IMR-90 (cell line): ENCODE measurements at regions not wholly inside any gene's neighbourhood (a gene's known extent, or its start where the extent isn't known, plus 50 kb on each side); places are given as distances from the start of the nearest gene placed in this dataset.

Experiments used
- ATAC-seq: fragments of 200-7000 bp; cut with Tn5 transposase; 2 replicates; pipeline ENCODE4 v1.9.1; 2020; ENCODE audit warnings: low read depth, mild to moderate bottlenecking, moderate library complexity
- BruUV-seq: library from RNA; stranded (reverse); fragments of 400-500 nt; replicated peaks from 2 replicates; lab custom pipeline; 2021; lab: Mats Ljungman, UMichigan
- CTCF ChIA-PET: fragments of 300-600 bp; formaldehyde crosslinking; extraction: SDS; loops from one replicate; lab custom pipeline; 2021; ENCODE audit warnings: antibody characterized with exemption; lab: Yijun Ruan, JAX
- POLR2A ChIA-PET: fragments of 300-600 bp; sonication (Branson Sonifier 250); formaldehyde crosslinking; loops from one replicate; lab custom pipeline; 2022; ENCODE audit warnings: antibody characterized with exemption; ENCODE audit not compliant: unreplicated experiment; lab: Charles Lee
- DNase-seq: peaks from one replicate; pipeline ENCODE4 v3.0.0; 2013
- H2AFZ ChIP-seq: replicated peaks from 2 replicates; pipeline ENCODE3; 2013; ENCODE audit warnings: low read length, mild to moderate bottlenecking; ENCODE audit not compliant: poor library complexity
- H2AK5ac ChIP-seq: 2 replicates; pipeline ENCODE4 v1.6.1; 2013; ENCODE audit warnings: low read depth, low read length, inconsistent platforms
- H2AK9ac ChIP-seq: replicated peaks from 2 replicates; pipeline ENCODE3; 2013; ENCODE audit warnings: mild to moderate bottlenecking, low read depth, low read length, moderate library complexity; ENCODE audit not compliant: poor library complexity
- H2BK120ac ChIP-seq: 2 replicates; pipeline ENCODE4 v1.6.1; 2013; ENCODE audit warnings: low read depth, low read length, inconsistent platforms
- H2BK15ac ChIP-seq: 3 replicates; pipeline ENCODE4 v1.6.1; 2013; ENCODE audit warnings: low read depth, low read length, inconsistent platforms
- H2BK20ac ChIP-seq: 2 replicates; pipeline ENCODE4 v1.6.1; 2013; ENCODE audit warnings: low read depth, mild to moderate bottlenecking, inconsistent platforms, low read length, moderate library complexity
- H2BK5ac ChIP-seq: 2 replicates; pipeline ENCODE4 v1.6.1; 2013; ENCODE audit warnings: mild to moderate bottlenecking, low read depth, low read length, inconsistent platforms; ENCODE audit not compliant: poor library complexity, severe bottlenecking
- H3K14ac ChIP-seq: replicated peaks from 2 replicates; pipeline ENCODE4 v1.6.1; 2013; ENCODE audit warnings: low read depth, low read length, inconsistent platforms
- H3K18ac ChIP-seq: 2 replicates; pipeline ENCODE4 v1.6.1; 2013; ENCODE audit warnings: low read depth, low read length, control low read depth
- H3K23ac ChIP-seq: 2 replicates; pipeline ENCODE4 v1.6.1; 2013; ENCODE audit warnings: low read depth, low read length, inconsistent platforms
- H3K27ac ChIP-seq: 2 replicates; pipeline ENCODE4 v1.5.1; 2013; ENCODE audit warnings: mild to moderate bottlenecking, control low read depth, low read length; ENCODE audit not compliant: insufficient read depth
- H3K27me3 ChIP-seq: 2 replicates; pipeline ENCODE4 v1.6.1; 2013; ENCODE audit warnings: low read length; ENCODE audit not compliant: control insufficient read depth, insufficient read depth
- H3K36me3 ChIP-seq: 2 replicates; pipeline ENCODE4 v1.6.1; 2013; ENCODE audit warnings: low read length, mixed read lengths; ENCODE audit not compliant: control insufficient read depth, insufficient read depth
- H3K4ac ChIP-seq: 2 replicates; pipeline ENCODE4 v1.6.1; 2013; ENCODE audit warnings: low read depth, low read length, inconsistent platforms
- H3K4me1 ChIP-seq: 2 replicates; pipeline ENCODE4 v1.6.1; 2013; ENCODE audit warnings: low read length, mixed read lengths; ENCODE audit not compliant: control insufficient read depth, insufficient read depth
- H3K4me2 ChIP-seq: 2 replicates; pipeline ENCODE4 v1.6.1; 2013; ENCODE audit warnings: low read depth, mild to moderate bottlenecking, control low read depth, low read length, moderate library complexity
- H3K4me3 ChIP-seq: 2 replicates; pipeline ENCODE4 v1.5.1; 2013; ENCODE audit warnings: low read depth, mild to moderate bottlenecking, control low read depth, low read length, moderate library complexity; ENCODE audit not compliant: insufficient read depth
- H3K56ac ChIP-seq: 2 replicates; pipeline ENCODE4 v1.6.1; 2013; ENCODE audit warnings: low read length, inconsistent platforms; ENCODE audit not compliant: insufficient read depth; ENCODE audit errors: extremely low read depth
- H3K79me1 ChIP-seq, 2 experiments: 2 replicates each; pipeline ENCODE4 v1.6.1; 2013; ENCODE audit warnings: low read length in 2 of 2, inconsistent platforms in 1 of 2, low read depth in 1 of 2
- H3K9ac ChIP-seq: 2 replicates; pipeline ENCODE4 v1.6.1; 2013; ENCODE audit warnings: low read depth, low read length, control low read depth
- H3K9me1 ChIP-seq: 2 replicates; pipeline ENCODE4 v1.6.1; 2013; ENCODE audit warnings: low read length, inconsistent platforms; ENCODE audit not compliant: insufficient read depth
- H3K9me3 ChIP-seq: 2 replicates; pipeline ENCODE4 v1.6.1; 2013; ENCODE audit warnings: low read length; ENCODE audit not compliant: control insufficient read depth, insufficient read depth
- H4K20me1 ChIP-seq: 2 replicates; pipeline ENCODE4 v1.6.1; 2013; ENCODE audit warnings: low read length, inconsistent platforms; ENCODE audit not compliant: insufficient read depth
- H4K5ac ChIP-seq: 2 replicates; pipeline ENCODE4 v1.6.1; 2013; ENCODE audit warnings: mild to moderate bottlenecking, low read depth, low read length, control low read depth
- H4K8ac ChIP-seq, 2 experiments: 2 replicates each; pipeline ENCODE4 v1.6.1; 2013; ENCODE audit warnings: low read depth in 2 of 2, low read length in 2 of 2, control low read depth in 1 of 2, inconsistent platforms in 1 of 2
- H4K91ac ChIP-seq: 2 replicates; pipeline ENCODE4 v1.6.1; 2013; ENCODE audit warnings: low read depth, low read length, inconsistent platforms; ENCODE audit not compliant: insufficient read depth
- BHLHE40 ChIP-seq: fragments of 150-350 bp; IDR thresholded peaks from 2 replicates; pipeline ENCODE4 v1.6.1; 2016; ENCODE audit warnings: mild to moderate bottlenecking, low read depth, low read length
- CEBPB ChIP-seq: IDR thresholded peaks from 2 replicates; pipeline ENCODE4 v1.6.1; 2012; ENCODE audit warnings: low read depth, low read length, improper control_type of control experiment
- CHD1 ChIP-seq: IDR thresholded peaks from 2 replicates; pipeline ENCODE4 v1.6.1; 2012; ENCODE audit warnings: low read depth, low read length, improper control_type of control experiment
- CTCF ChIP-seq: conservative IDR thresholded peaks from 2 replicates; pipeline ENCODE4 v1.5.1; 2012; ENCODE audit warnings: mild to moderate bottlenecking, low read depth, low read length, improper control_type of control experiment
- ELK1 ChIP-seq: fragments of 150-350 bp; IDR thresholded peaks from 2 replicates; pipeline ENCODE4 v1.6.1; 2016; ENCODE audit warnings: low read depth, mild to moderate bottlenecking, low read length, moderate library complexity, borderline replicate concordance
- FOS ChIP-seq: fragments of 150-350 bp; IDR thresholded peaks from 2 replicates; pipeline ENCODE4 v1.6.1; 2016; ENCODE audit warnings: low read depth, low read length
- MAFK ChIP-seq: IDR thresholded peaks from 2 replicates; pipeline ENCODE4 v1.6.1; 2012; ENCODE audit warnings: low read depth, low read length, improper control_type of control experiment
- MAZ ChIP-seq: IDR thresholded peaks from 2 replicates; pipeline ENCODE4 v1.6.1; 2012; ENCODE audit warnings: low read depth, mild to moderate bottlenecking, low read length, improper control_type of control experiment, moderate library complexity, borderline replicate concordance
- MXI1 ChIP-seq: IDR thresholded peaks from 2 replicates; pipeline ENCODE4 v1.6.1; 2012; ENCODE audit warnings: low read depth, mild to moderate bottlenecking, low read length, moderate library complexity, borderline replicate concordance
- NFE2L2 ChIP-seq: fragments of 150-350 bp; IDR thresholded peaks from 2 replicates; pipeline ENCODE4 v1.6.1; 2016; ENCODE audit warnings: low read depth, mild to moderate bottlenecking, low read length
- POLR2A ChIP-seq: IDR thresholded peaks from 2 replicates; pipeline ENCODE4 v1.6.1; 2012; ENCODE audit warnings: mild to moderate bottlenecking, low read depth, low read length
- RAD21 ChIP-seq: IDR thresholded peaks from 2 replicates; pipeline ENCODE4 v1.6.1; 2012; ENCODE audit warnings: low read length, improper control_type of control experiment
- RCOR1 ChIP-seq: IDR thresholded peaks from 2 replicates; pipeline ENCODE4 v1.6.1; 2012; ENCODE audit warnings: mild to moderate bottlenecking, low read length, improper control_type of control experiment; ENCODE audit not compliant: insufficient replicate concordance
- RFX5 ChIP-seq: IDR thresholded peaks from 2 replicates; pipeline ENCODE4 v1.8.0; 2012; ENCODE audit warnings: low read depth, mild to moderate bottlenecking, low read length, moderate library complexity
- SMC3 ChIP-seq: fragments of 150-350 bp; IDR thresholded peaks from 2 replicates; pipeline ENCODE4 v1.6.1; 2016; ENCODE audit warnings: low read depth, mild to moderate bottlenecking, antibody characterized with exemption, low read length, moderate library complexity
- USF2 ChIP-seq: fragments of 150-350 bp; IDR thresholded peaks from 2 replicates; pipeline ENCODE4 v1.6.1; 2017; ENCODE audit warnings: mild to moderate bottlenecking, antibody characterized with exemption, low read length, low read depth
- WGBS, 2 experiments: methylation state at CpG; one replicate each; pipeline versions ENCODE4 v1.1.5 to v1.1.7; 2013; ENCODE audit warnings: missing lambda C conversion rate in 2 of 2; ENCODE audit not compliant: insufficient read length in 1 of 2; ENCODE audit errors: extremely low coverage in 2 of 2; 5-methylcytosine and 5-hydroxymethylcytosine counted together
- dilution Hi-C: fragments of 300-500 bp; cut with HindIII; formaldehyde crosslinking; loops from one replicate; pipeline ENCODE4 v1.14.3; 2018; ENCODE audit warnings: low sequenced_read_pairs; ENCODE audit not compliant: unreplicated experiment
- in situ Hi-C: fragments of 300-500 bp; cut with MboI; formaldehyde crosslinking; loops from 3 replicates; pipeline ENCODE4 v1.14.3; 2019; ENCODE audit warnings: low sequenced_read_pairs, inconsistent platforms, mixed read lengths
- intact Hi-C: fragments of 100-400 bp; cut with micrococcal nuclease; formaldehyde crosslinking; loops from 2 replicates; pipeline ENCODE4 v1.10.0; 2022

- no peaks in the 10 kb centered on the region for H3K79me1 ChIP-seq
- H3K4ac ChIP-seq: no peak overlapping the region
- CTCF ChIA-PET: no interaction called here
- no peaks in the 10 kb centered on the region for H3K9me3 ChIP-seq
- no peak for TF ChIP-seq NFE2L2
- TF ChIP-seq ELK1: no peak
- TF ChIP-seq MAFK: no peak
- TF ChIP-seq RAD21: no peak
- TF ChIP-seq POLR2A: no peak
- no peak for TF ChIP-seq SMC3
- no peak for TF ChIP-seq CHD1
- no peak for TF ChIP-seq BHLHE40
- no peak for TF ChIP-seq MAZ
- no peak for TF ChIP-seq CTCF
- no peak for TF ChIP-seq MXI1
- TF ChIP-seq CEBPB: no peak
- TF ChIP-seq FOS: no peak
- no peak for TF ChIP-seq RFX5
- no peak for TF ChIP-seq USF2
- TF ChIP-seq RCOR1: no peak
- no peak overlapping the region for H2BK5ac ChIP-seq
- no peak overlapping the region for H2BK15ac ChIP-seq
- no peak overlapping the region for H3K4me3 ChIP-seq
- H2BK120ac ChIP-seq: no peak overlapping the region
- no peak for ATAC-seq
- in situ Hi-C loops (no loop called here), dilution Hi-C loops (no loop called here), intact Hi-C loops (no loop called here)
- BruUV-seq: no TSS peak
- no peak overlapping the region for H2BK20ac ChIP-seq
- no peak overlapping the region for H4K5ac ChIP-seq
- H3K14ac ChIP-seq: no peak overlapping the region
- no peak overlapping the region for H4K91ac ChIP-seq
- no peak overlapping the region for H2AK5ac ChIP-seq
- H4K20me1 ChIP-seq: no peaks in the 10 kb centered on the region
- H3K9ac ChIP-seq: no peak overlapping the region
- no peak overlapping the region for H4K8ac ChIP-seq
- H2AFZ ChIP-seq: no peak overlapping the region
- H3K18ac ChIP-seq: no peak overlapping the region
- no peak overlapping the region for H2AK9ac ChIP-seq
- no peak overlapping the region for H3K4me2 ChIP-seq
- H3K36me3 ChIP-seq: no peaks in the 10 kb centered on the region
- no peaks in the 10 kb centered on the region for H3K27me3 ChIP-seq
- no peaks in the 10 kb centered on the region for H3K9me1 ChIP-seq
- H3K23ac ChIP-seq: no peak overlapping the region
- no peaks in the 10 kb centered on the region for H3K4me1 ChIP-seq
- POLR2A ChIA-PET: no interaction called here
- no peak overlapping the region for H3K56ac ChIP-seq
- WGBS, 2 experiments: no CpG with 5 or more reads among the region's 2 CpGs
- DNase-seq: no peak
- H3K27ac ChIP-seq: no peak overlapping the region
Measured at GRCh38 chr2:129201696-129202095, 777.8 kb upstream of the RAB6C start.
